Brain microvascular endothelial cell (primary cell): ENCODE measurements at regions not wholly inside any gene's neighbourhood (a gene's known extent, or its start where the extent isn't known, plus 50 kb on each side); places are given as distances from the start of the nearest gene placed in this dataset.

ENCODE experiments used
- DNase-seq: peaks from one replicate; pipeline ENCODE4 v3.0.0-alpha.2; 2020
- H3K27ac ChIP-seq: fragments of 250-450 bp; sonication (Bioruptor Pico); 2 replicates; pipeline ENCODE4 v1.5.1; 2020; ENCODE audit warnings: mild to moderate bottlenecking, moderate library complexity
- H3K27me3 ChIP-seq: fragments of 250-450 bp; sonication (Bioruptor Pico); replicated peaks from 2 replicates; pipeline ENCODE4 v1.5.1; 2020; ENCODE audit warnings: mild to moderate bottlenecking
- H3K36me3 ChIP-seq: fragments of 250-450 bp; sonication (Bioruptor Pico); replicated peaks from 2 replicates; pipeline ENCODE4 v1.5.1; 2020; ENCODE audit warnings: mild to moderate bottlenecking
- H3K4me3 ChIP-seq: 2 replicates; pipeline ENCODE4 v1.5.1; 2011; ENCODE audit warnings: low read depth, mild to moderate bottlenecking, control low read depth, low read length, moderate library complexity
- CTCF ChIP-seq: IDR thresholded peaks from 2 replicates; pipeline ENCODE4 v1.5.1; 2011; ENCODE audit warnings: low read depth, mild to moderate bottlenecking, moderate library complexity, low read length, control low read depth, inconsistent platforms; ENCODE audit errors: missing control alignments
- in situ Hi-C: cut with HindIII; loops from 2 replicates; pipeline ENCODE4 v1.10.0; 2017; ENCODE audit warnings: low sequenced_read_pairs, low pct_ligation_motif_present

- in situ Hi-C loops, result no loop called here
- Histone ChIP-seq H3K27ac (no peak overlapping the region), H3K27me3 (no peaks in the 10 kb centered on the region), H3K4me3 (no peak overlapping the region), H3K36me3 (no peaks in the 10 kb centered on the region)
- no peak for DNase-seq
- TF ChIP-seq CTCF, result no peak
Measured at GRCh38 chr5:74216012-74216411, 424.5 kb downstream of the ENC1 start.

- Histone ChIP-seq H3K27ac (no peak overlapping the region), H3K27me3 (no peaks in the 10 kb centered on the region), H3K36me3 (no peaks in the 10 kb centered on the region), H3K4me3 (no peak overlapping the region)
- peak; percentile 48 for DNase-seq
- TF ChIP-seq CTCF, result peak; percentile 76
- in situ Hi-C loops, result no loop called here
Measured at GRCh38 chr5:74212336-74212735, 428.2 kb downstream of the ENC1 start.

- H3K27ac ChIP-seq, result no peak overlapping the region
- in situ Hi-C loops, result no loop called here
- no peak overlapping the region for H3K4me3 ChIP-seq
- H3K27me3 ChIP-seq, result no peaks in the 10 kb centered on the region
- TF ChIP-seq CTCF, result no peak
- no peaks in the 10 kb centered on the region for H3K36me3 ChIP-seq
- no peak for DNase-seq
Measured at GRCh38 chr5:74209571-74209970, 431.0 kb downstream of the ENC1 start.

- Histone ChIP-seq H3K27me3 (no peaks in the 10 kb centered on the region), H3K4me3 (no peak overlapping the region), H3K36me3 (no peaks in the 10 kb centered on the region), H3K27ac (peak overlapping the region; percentile 7)
- DNase-seq, result peak; percentile 73
- no peak for TF ChIP-seq CTCF
- in situ Hi-C loops, result no loop called here
Measured at GRCh38 chr5:74206579-74207550, 433.7 kb downstream of the ENC1 start.

GRCh38 chr5:74205767-74206578 is 434.6 kb downstream of the ENC1 start:
- no peak overlapping the region for H3K4me3 ChIP-seq
- DNase-seq, result no peak
- H3K27ac ChIP-seq, result peak overlapping the region; percentile 16
- H3K36me3 ChIP-seq, result no peaks in the 10 kb centered on the region
- no peaks in the 10 kb centered on the region for H3K27me3 ChIP-seq
- in situ Hi-C loops, result no loop called here
- no peak for TF ChIP-seq CTCF
